ENCODE measurements at regions not wholly inside any gene's neighbourhood (a gene's known extent, or its start where the extent isn't known, plus 50 kb on each side); places are given as distances from the start of the nearest gene placed in this dataset.

GRCh38 chr2:67054728-67055127 is 342.4 kb upstream of the ETAA1 start:
- TF ChIP-seq GATA2 (IDR thresholded peaks at IDR 0.05; ENCODE audit: insufficient read depth, insufficient read length, low read depth, low read length), result no peak
- TF ChIP-seq POLR2A (IDR thresholded peaks at IDR 0.05; ENCODE audit: low read depth, low read length), result no peak
- TF ChIP-seq POLR2AphosphoS5 (IDR thresholded peaks at IDR 0.05; ENCODE audit: insufficient read depth, low read depth, low read length), result no peak
- no peak for TF ChIP-seq JUN (IDR thresholded peaks at IDR 0.05; ENCODE audit: borderline replicate concordance, insufficient read depth, insufficient read length, low read depth)
- no peak for TF ChIP-seq EZH2 (IDR thresholded peaks at IDR 0.05; ENCODE audit: borderline replicate concordance, low read depth, low read length, severe bottlenecking)
- TF ChIP-seq, protein P1, sequence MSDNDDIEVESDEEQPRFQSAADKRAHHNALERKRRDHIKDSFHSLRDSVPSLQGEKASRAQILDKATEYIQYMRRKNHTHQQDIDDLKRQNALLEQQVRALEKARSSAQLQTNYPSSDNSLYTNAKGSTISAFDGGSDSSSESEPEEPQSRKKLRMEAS (IDR thresholded peaks at IDR 0.05; ENCODE audit: insufficient read depth, insufficient read length), result no peak
- TF ChIP-seq MYC (IDR thresholded peaks at IDR 0.05; ENCODE audit: low read depth, low read length), result no peak
- TF ChIP-seq, protein P2, sequence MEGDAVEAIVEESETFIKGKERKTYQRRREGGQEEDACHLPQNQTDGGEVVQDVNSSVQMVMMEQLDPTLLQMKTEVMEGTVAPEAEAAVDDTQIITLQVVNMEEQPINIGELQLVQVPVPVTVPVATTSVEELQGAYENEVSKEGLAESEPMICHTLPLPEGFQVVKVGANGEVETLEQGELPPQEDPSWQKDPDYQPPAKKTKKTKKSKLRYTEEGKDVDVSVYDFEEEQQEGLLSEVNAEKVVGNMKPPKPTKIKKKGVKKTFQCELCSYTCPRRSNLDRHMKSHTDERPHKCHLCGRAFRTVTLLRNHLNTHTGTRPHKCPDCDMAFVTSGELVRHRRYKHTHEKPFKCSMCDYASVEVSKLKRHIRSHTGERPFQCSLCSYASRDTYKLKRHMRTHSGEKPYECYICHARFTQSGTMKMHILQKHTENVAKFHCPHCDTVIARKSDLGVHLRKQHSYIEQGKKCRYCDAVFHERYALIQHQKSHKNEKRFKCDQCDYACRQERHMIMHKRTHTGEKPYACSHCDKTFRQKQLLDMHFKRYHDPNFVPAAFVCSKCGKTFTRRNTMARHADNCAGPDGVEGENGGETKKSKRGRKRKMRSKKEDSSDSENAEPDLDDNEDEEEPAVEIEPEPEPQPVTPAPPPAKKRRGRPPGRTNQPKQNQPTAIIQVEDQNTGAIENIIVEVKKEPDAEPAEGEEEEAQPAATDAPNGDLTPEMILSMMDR (IDR thresholded peaks at IDR 0.05; ENCODE audit: extremely low read depth in 1 of 2, insufficient read depth in 1 of 2, low read depth in 1 of 2, low read length in 2 of 2), result no peak
- no peak for TF ChIP-seq FOS (IDR thresholded peaks at IDR 0.05; ENCODE audit: borderline replicate concordance, insufficient read depth, low read length)
- Histone ChIP-seq H3K9me1 (replicated peaks; ENCODE audit: control insufficient read depth, extremely low read depth, insufficient read depth, low read length) (no peaks in the 10 kb centered on the region), H3K79me2 (ENCODE audit: control insufficient read depth, insufficient read depth, low read length) (no peaks in the 10 kb centered on the region), H3K27ac (ENCODE audit: insufficient read depth, low read depth, low read length) (no peak overlapping the region), H2AFZ (ENCODE audit: low read depth, low read length) (no peak overlapping the region), H3K4me3 (replicated peaks in 1 of 3; ENCODE audit: insufficient read depth in 1 of 3, low read depth in 1 of 3, low read length in 3 of 3) (no peak overlapping the region), H3K36me3 (ENCODE audit: control insufficient read depth in 2 of 2, extremely low read depth in 1 of 2, insufficient read depth in 2 of 2, low read length in 2 of 2) (no peaks in the 10 kb centered on the region), H3K9ac (replicated peaks; ENCODE audit: extremely low read depth, insufficient read depth, low read length) (no peak overlapping the region), H3K9me3 (replicated peaks; ENCODE audit: control insufficient read depth, insufficient read depth, low read length) (no peaks in the 10 kb centered on the region), H3K4me2 (ENCODE audit: insufficient read depth, low read length) (no peak overlapping the region), H3K4me1 (ENCODE audit: control insufficient read depth, extremely low read depth, insufficient read depth, low read length) (no peaks in the 10 kb centered on the region), H4K20me1 (replicated peaks; ENCODE audit: control insufficient read depth, extremely low read depth, insufficient read depth, low read length) (no peaks in the 10 kb centered on the region), H3K27me3 (ENCODE audit: control insufficient read depth in 2 of 2, insufficient read depth in 2 of 2, low read length in 2 of 2) (no peaks in the 10 kb centered on the region)
- intact Hi-C loops (cut with micrococcal nuclease), result no loop called here
- FAIRE-seq, result no peak
- ChIA-PET POLR2A (no interaction called here), CTCF (no interaction called here)
- DNase-seq (ENCODE audit: low read depth, low spot score), result no peak
- dilution Hi-C loops (cut with MboI; ENCODE audit: extremely low pct_ligation_motif_present, low sequenced_read_pairs), result no loop called here
- no TSS peak for BruUV-seq (replicated peaks)

All from endothelial cell of umbilical vein (primary cell).